Fibroblast of the aortic adventitia (primary cell): ENCODE measurements at regions not wholly inside any gene's neighbourhood (a gene's known extent, or its start where the extent isn't known, plus 50 kb on each side); places are given as distances from the start of the nearest gene placed in this dataset.
"Not testable (repeated sequence)": the region's sequence is repeated elsewhere in the genome, so short reads cannot be mapped to it uniquely, and the experiment has no call there.

Source experiments
- DNase-seq: peaks from one replicate; pipeline ENCODE4 v3.0.0-alpha.2; 2010; ENCODE audit warnings: low read depth
- H3K4me3 ChIP-seq: 2 replicates; pipeline ENCODE4 v1.5.1; 2011; ENCODE audit warnings: low read depth, mild to moderate bottlenecking, control low read depth, low read length, moderate library complexity
- TF ChIP-seq, protein P1 (sequence below): IDR thresholded peaks from 2 replicates; pipeline ENCODE4 v1.5.1; 2011; ENCODE audit warnings: mild to moderate bottlenecking, low read length, control low read depth, inconsistent platforms; ENCODE audit not compliant: insufficient read depth

DNA sequence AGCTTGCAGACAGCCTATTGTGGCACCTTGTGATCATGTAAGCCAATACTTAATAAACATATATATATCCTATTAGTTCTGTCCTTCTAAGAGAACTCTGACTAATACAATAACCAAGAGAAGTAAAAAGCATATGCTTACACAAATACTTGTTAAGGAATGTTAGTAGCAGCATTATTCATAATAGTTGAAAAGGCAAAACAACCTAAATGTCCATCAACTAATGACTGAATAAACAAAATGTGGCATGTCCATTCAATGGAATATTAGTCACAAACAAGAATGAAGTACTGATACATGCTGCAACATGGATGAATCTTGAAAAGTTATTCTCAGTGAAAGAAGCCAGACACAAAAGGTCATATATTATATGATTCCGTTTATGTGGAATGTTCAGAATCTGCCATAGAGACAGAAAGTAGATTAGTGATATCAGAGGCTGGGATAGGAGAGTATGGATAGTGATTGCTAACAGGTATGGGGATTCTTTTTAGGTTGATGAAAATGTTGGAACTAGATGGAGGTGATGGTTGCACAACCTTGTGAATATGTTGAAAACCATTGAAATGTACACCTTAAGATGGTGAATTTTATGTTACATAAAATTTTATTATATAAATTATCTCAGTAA is 112.5 kb upstream of the UNC5B start:
- DNase-seq = no peak
- TF ChIP-seq, protein P1, sequence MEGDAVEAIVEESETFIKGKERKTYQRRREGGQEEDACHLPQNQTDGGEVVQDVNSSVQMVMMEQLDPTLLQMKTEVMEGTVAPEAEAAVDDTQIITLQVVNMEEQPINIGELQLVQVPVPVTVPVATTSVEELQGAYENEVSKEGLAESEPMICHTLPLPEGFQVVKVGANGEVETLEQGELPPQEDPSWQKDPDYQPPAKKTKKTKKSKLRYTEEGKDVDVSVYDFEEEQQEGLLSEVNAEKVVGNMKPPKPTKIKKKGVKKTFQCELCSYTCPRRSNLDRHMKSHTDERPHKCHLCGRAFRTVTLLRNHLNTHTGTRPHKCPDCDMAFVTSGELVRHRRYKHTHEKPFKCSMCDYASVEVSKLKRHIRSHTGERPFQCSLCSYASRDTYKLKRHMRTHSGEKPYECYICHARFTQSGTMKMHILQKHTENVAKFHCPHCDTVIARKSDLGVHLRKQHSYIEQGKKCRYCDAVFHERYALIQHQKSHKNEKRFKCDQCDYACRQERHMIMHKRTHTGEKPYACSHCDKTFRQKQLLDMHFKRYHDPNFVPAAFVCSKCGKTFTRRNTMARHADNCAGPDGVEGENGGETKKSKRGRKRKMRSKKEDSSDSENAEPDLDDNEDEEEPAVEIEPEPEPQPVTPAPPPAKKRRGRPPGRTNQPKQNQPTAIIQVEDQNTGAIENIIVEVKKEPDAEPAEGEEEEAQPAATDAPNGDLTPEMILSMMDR = no peak
- no peak overlapping the region for H3K4me3 ChIP-seq

DNA sequence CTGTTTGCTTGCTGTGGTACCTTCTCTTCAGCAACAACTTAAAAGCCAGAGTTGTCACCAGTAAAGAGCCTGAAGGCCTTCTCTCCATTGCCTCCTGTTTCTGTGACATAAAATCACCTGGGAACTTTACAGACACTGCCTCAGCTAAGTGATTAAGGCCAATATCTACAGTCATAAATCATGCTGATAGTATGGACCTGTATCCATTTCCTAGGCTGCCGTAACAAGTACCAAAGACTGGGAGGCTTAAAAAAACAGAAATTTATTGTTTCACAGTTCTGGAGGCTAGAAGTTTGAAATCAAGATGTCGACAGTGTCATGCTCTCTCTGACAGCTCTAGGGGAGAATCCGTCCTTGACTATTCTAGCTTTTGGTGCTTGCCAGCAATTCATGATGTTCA is 108.4 kb upstream of the UNC5B start:
- DNase-seq = no peak
- H3K4me3 ChIP-seq = no peak overlapping the region
- TF ChIP-seq, protein P1 = no peak

DNA sequence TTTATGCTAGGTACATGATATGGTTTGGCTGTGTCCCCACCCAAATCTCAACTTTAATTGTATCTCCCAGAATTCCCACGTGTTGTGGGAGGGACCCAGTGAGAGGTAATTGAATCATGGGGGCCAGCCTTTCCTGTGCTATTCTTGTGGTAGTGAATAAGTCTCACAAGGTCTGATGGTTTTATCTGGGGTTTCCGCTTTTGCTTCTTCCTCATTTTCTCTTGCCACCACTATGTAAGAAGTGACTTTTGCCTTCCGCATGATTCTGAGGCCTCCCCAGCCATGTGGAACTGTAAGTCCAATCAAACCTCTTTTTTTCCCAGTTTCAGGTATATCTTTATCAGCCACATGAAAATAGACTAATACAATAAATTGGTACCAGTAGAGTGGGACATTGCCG is 106.2 kb upstream of the UNC5B start:
- not testable (repeated sequence) for DNase-seq, H3K4me3 ChIP-seq

DNA sequence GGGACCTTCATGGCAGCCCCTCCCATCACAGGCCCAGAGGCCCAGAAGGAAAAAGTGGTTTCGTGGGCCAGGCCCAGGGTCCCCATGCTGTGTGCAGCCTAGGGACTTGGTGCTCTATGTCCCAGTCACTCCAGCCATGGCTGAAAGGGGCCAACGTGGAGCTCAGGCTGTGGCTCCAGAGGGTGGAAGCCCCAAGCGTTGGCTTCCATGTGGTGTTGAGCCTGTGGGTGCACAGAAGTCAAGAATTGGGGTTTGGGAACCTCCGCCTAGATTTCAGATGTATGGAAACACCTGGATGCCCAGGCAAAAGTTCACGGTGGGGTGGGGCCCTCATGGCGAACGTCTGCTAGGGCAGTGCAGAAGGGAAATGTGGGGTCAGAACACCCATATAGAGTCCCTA is 105.3 kb upstream of the UNC5B start:
- DNase-seq, H3K4me3 ChIP-seq: not testable (repeated sequence)

- H3K4me3 ChIP-seq, DNase-seq: not testable (repeated sequence)
Measured at GRCh38 chr10:71108042-71108441, 104.3 kb upstream of the UNC5B start.

- no peak overlapping the region for H3K4me3 ChIP-seq
- DNase-seq = no peak
- TF ChIP-seq, protein P1 = no peak
Measured at GRCh38 chr10:71112138-71112785, 100.1 kb upstream of the UNC5B start.

DNA sequence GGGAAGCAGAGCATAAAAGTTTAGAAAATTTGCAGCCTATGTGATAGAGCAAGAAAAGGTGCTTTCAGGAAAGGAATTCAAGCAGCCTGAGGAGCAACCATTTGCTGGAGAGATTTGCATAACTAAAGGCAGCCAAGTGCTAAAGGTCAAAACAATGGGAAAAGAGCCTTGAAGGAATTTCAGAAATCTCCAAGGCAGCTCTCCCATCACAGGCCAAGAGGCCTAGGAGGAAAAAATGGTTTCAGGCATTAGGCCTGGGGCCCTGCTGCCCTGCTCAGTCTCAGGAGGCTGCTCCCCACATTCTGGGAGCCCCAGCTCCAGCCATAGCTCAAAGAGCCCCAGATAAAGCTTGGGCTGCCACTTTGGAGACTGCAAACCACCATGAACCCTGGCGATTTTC is 95.9 kb upstream of the UNC5B start:
- no peak for DNase-seq
- H3K4me3 ChIP-seq = no peak overlapping the region
- TF ChIP-seq, protein P1 = no peak

GRCh38 chr10:71117589-71117988 is 94.8 kb upstream of the UNC5B start:
- DNase-seq, H3K4me3 ChIP-seq: not testable (repeated sequence)

- H3K4me3 ChIP-seq = no peak overlapping the region
- TF ChIP-seq, protein P1 = no peak
- DNase-seq = no peak
Measured at GRCh38 chr10:71123023-71123422, 89.3 kb upstream of the UNC5B start.
